ENCODE measurements at regions not wholly inside any gene's neighbourhood (a gene's known extent, or its start where the extent isn't known, plus 50 kb on each side); places are given as distances from the start of the nearest gene placed in this dataset.

GRCh38 chr2:39609917-39610316 is 55.8 kb upstream of the TMEM178A start:
- DNase-seq (ENCODE audit: low read depth), result no peak
- TF ChIP-seq CTCF (conservative IDR thresholded peaks at IDR 0.05; ENCODE audit: low read length), result no peak
- no peak overlapping the region for H3K4me3 ChIP-seq (ENCODE audit: low read length)

DNA sequence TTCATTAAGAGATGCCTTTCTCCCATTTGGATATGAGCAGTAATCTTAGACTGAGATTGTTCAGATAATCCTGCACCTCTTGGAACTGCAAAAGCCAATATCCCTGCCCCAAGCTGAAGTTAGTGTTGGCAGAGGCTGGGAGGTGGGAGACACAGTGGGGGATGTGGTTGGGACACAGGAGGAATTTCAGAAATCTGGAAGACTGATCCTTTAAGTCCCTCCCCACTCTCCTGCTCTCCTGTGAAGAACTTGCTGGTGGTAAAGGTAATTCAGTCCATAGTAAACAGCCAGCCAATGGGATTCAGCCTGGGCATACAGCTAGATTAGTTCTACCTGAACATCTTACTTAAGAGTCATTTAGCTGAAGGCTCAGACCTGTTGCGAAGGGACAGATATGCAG is 50.0 kb upstream of the TMEM178A start:
- no peak for DNase-seq (ENCODE audit: low read depth)
- no peak overlapping the region for H3K4me3 ChIP-seq (ENCODE audit: low read length)
- TF ChIP-seq CTCF (conservative IDR thresholded peaks at IDR 0.05; ENCODE audit: low read length), result no peak
